Breast epithelium (tissue), 4 donors: ENCODE measurements at regions not wholly inside any gene's neighbourhood (a gene's known extent, or its start where the extent isn't known, plus 50 kb on each side); places are given as distances from the start of the nearest gene placed in this dataset.

ENCODE experiments used
- DNase-seq, 2 donors: peaks; one replicate each; pipeline ENCODE4 v3.0.0-alpha.2; 2019; ENCODE audit warnings: low spot score in 2 of 2
- H3K27ac ChIP-seq, 2 donors: fragments of 200-600 bp; sonication (generic) in 1 of 2; one replicate each; pipeline ENCODE4 v1.5.1; 2016 to 2019; ENCODE audit warnings: mild to moderate bottlenecking in 1 of 2
- H3K27me3 ChIP-seq, 2 donors: fragments of 200-600 bp; sonication (generic) in 1 of 2; one replicate each; pipeline versions ENCODE4 v1.5.1 to v1.6.0; 2017 to 2019; ENCODE audit warnings: control low read depth in 1 of 2, mild to moderate bottlenecking in 1 of 2
- H3K36me3 ChIP-seq: fragments of 200-600 bp; one replicate; pipeline ENCODE4 v1.5.1; 2019
- H3K4me1 ChIP-seq, 2 donors: fragments of 200-600 bp; sonication (generic); one replicate each; pipeline ENCODE4 v1.5.1; 2016 to 2019; ENCODE audit warnings: control low read depth in 1 of 2
- H3K4me3 ChIP-seq, 3 donors: fragments of 200-600 bp; sonication (generic); 1 replicate in 2 of 3; 2 replicates in 1 of 3; pipeline ENCODE4 v1.5.1; 2016 to 2019; ENCODE audit warnings: mild to moderate bottlenecking in 3 of 3, moderate library complexity in 2 of 3
- H3K9me3 ChIP-seq, 2 donors: fragments of 200-600 bp; sonication (generic) in 1 of 2; one replicate each; pipeline ENCODE4 v1.5.1; 2016 to 2019; ENCODE audit warnings: control low read depth in 1 of 2
- POLR2A ChIP-seq: fragments of 450-650 bp; IDR thresholded peaks from one replicate; pipeline ENCODE4 v1.6.1; 2016; ENCODE audit warnings: antibody characterized with exemption, mild to moderate bottlenecking, moderate library complexity
- POLR2AphosphoS5 ChIP-seq, 3 donors: sonication (generic); formaldehyde crosslinking; IDR thresholded peaks; one replicate each; pipeline ENCODE4 v1.6.1; 2017; ENCODE audit warnings: antibody characterized with exemption in 3 of 3
- intact Hi-C: fragments of 100-400 bp; cut with DNase I; formaldehyde crosslinking; loops from one replicate; pipeline ENCODE4 v1.15.1; 2023; ENCODE audit warnings: low total_unique reads
- TF ChIP-seq, protein P1 (sequence below), 3 donors: fragments of 450-650 bp; IDR thresholded peaks; one replicate each; pipeline ENCODE4 v1.5.1; 2016 to 2017; ENCODE audit warnings: antibody characterized with exemption in 3 of 3, mild to moderate bottlenecking in 3 of 3, moderate library complexity in 3 of 3

GRCh38 chr1:192756314-192756713, 52.5 kb upstream of the RGS2 start:
- intact Hi-C loops = no loop called here
- TF ChIP-seq POLR2A = no peak
- TF ChIP-seq, protein P1, sequence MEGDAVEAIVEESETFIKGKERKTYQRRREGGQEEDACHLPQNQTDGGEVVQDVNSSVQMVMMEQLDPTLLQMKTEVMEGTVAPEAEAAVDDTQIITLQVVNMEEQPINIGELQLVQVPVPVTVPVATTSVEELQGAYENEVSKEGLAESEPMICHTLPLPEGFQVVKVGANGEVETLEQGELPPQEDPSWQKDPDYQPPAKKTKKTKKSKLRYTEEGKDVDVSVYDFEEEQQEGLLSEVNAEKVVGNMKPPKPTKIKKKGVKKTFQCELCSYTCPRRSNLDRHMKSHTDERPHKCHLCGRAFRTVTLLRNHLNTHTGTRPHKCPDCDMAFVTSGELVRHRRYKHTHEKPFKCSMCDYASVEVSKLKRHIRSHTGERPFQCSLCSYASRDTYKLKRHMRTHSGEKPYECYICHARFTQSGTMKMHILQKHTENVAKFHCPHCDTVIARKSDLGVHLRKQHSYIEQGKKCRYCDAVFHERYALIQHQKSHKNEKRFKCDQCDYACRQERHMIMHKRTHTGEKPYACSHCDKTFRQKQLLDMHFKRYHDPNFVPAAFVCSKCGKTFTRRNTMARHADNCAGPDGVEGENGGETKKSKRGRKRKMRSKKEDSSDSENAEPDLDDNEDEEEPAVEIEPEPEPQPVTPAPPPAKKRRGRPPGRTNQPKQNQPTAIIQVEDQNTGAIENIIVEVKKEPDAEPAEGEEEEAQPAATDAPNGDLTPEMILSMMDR (IDR thresholded peaks at IDR 0.05) = no peak
- no peak for TF ChIP-seq POLR2AphosphoS5 (IDR thresholded peaks at IDR 0.05)

DNA sequence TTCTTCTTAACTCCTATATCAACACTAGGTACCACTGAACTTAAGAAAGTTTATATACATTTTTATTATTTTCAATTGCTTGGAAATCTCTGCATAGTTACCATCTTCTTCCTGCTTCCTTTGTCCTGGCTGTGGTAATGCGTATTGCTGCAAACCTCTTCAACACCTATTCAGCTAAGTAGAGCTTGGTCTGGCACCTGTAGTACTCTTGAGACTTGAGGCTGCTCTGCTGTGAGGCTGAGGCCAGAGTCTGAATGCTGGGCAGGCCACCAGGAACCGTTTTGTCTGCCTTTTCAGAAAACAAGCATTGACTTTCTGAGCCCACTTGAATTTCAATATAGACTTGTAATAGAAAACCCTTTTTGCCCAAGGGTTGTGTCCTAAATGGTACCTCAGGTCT, 52.0 kb upstream of the RGS2 start:
- H3K27ac ChIP-seq = no peak overlapping the region
- H3K4me1 ChIP-seq = no peaks in the 10 kb centered on the region
- H3K9me3 ChIP-seq = no peaks in the 10 kb centered on the region
- H3K27me3 ChIP-seq = no peaks in the 10 kb centered on the region
- no peak overlapping the region for H3K4me3 ChIP-seq
- intact Hi-C loops = no loop called here
- H3K36me3 ChIP-seq = no peaks in the 10 kb centered on the region
- TF ChIP-seq, protein P1 (IDR thresholded peaks at IDR 0.05) = no peak
- no peak for TF ChIP-seq POLR2AphosphoS5 (IDR thresholded peaks at IDR 0.05)
- TF ChIP-seq POLR2A = no peak
- no peak for DNase-seq

More at GRCh38 chr1:192756314-192756713, 52.5 kb upstream of the RGS2 start:
- Histone ChIP-seq H3K9me3 (no peaks in the 10 kb centered on the region), H3K27ac (no peak overlapping the region), H3K27me3 (no peaks in the 10 kb centered on the region), H3K4me3 (no peak overlapping the region), H3K4me1 (no peaks in the 10 kb centered on the region), H3K36me3 (no peaks in the 10 kb centered on the region)
- DNase-seq = no peak

DNA sequence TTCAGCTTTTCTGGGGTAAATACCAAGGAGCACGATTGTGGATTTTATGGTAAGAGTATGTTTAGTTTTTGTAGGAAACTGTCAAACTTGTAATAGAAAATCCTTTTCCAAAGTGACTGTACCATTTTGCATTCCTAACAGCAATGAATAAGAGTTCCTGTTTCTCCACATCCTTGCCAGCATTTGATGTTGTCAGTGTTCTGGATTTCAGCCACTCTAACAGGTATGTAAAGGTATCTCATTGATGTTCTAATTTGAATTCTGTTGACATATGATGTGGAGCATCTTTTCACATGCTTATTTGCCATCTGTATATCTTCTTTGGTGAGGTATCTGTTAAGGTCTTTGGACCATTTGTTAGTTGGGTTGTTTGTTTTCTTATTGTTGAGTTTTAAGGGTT, 50.3 kb upstream of the RGS2 start:
- DNase-seq = no peak
- Histone ChIP-seq H3K9me3 (no peaks in the 10 kb centered on the region), H3K36me3 (no peaks in the 10 kb centered on the region), H3K27ac (no peak overlapping the region), H3K27me3 (no peaks in the 10 kb centered on the region), H3K4me1 (no peaks in the 10 kb centered on the region), H3K4me3 (no peak overlapping the region)
- TF ChIP-seq POLR2A (no peak), POLR2AphosphoS5 (IDR thresholded peaks at IDR 0.05) (no peak)
- TF ChIP-seq, protein P1 (IDR thresholded peaks at IDR 0.05) = no peak
- intact Hi-C loops = no loop called here
